Psoas muscle (tissue), 7 donors: ENCODE measurements at regions not wholly inside any gene's neighbourhood (a gene's known extent, or its start where the extent isn't known, plus 50 kb on each side); places are given as distances from the start of the nearest gene placed in this dataset.
A peak's percentile ranks its signal among the peaks of the same experiment; 100 is the strongest.
"Not testable (repeated sequence)": the region's sequence is repeated elsewhere in the genome, so short reads cannot be mapped to it uniquely, and the experiment has no call there.

Experiments
- ATAC-seq, 4 donors: fragments of 200-7000 bp; cut with Tn5 transposase; one replicate each; pipeline ENCODE4 v1.9.1; 2020; ENCODE audit warnings: moderate library complexity in 3 of 4, mild to moderate bottlenecking in 2 of 4
- DNase-seq, 2 donors: peaks; one replicate each; pipeline ENCODE4 v3.0.0-alpha.2; 2020
- H3K27ac ChIP-seq: fragments of 200-600 bp; one replicate; pipeline ENCODE4 v1.8.0; 2022
- H3K27me3 ChIP-seq, 3 donors: fragments of 200-600 bp in 1 of 3; one replicate each; pipeline versions ENCODE4 v1.6.1 to v1.8.0; 2013 to 2022; ENCODE audit warnings: low read length in 2 of 3, mild to moderate bottlenecking in 2 of 3, moderate library complexity in 1 of 3; ENCODE audit not compliant: insufficient read depth in 3 of 3
- H3K36me3 ChIP-seq, 2 donors: fragments of 200-600 bp in 1 of 2; one replicate each; pipeline versions ENCODE4 v1.6.1 to v1.8.0; 2013 to 2022; ENCODE audit warnings: low read depth in 1 of 2, mild to moderate bottlenecking in 1 of 2, moderate library complexity in 1 of 2; ENCODE audit not compliant: insufficient read depth in 1 of 2
- H3K4me1 ChIP-seq: fragments of 200-600 bp; one replicate; pipeline ENCODE4 v1.8.0; 2022
- H3K4me3 ChIP-seq: fragments of 200-600 bp; one replicate; pipeline ENCODE4 v1.8.0; 2022; ENCODE audit warnings: mild to moderate bottlenecking
- H3K9me3 ChIP-seq: fragments of 200-600 bp; one replicate; pipeline ENCODE4 v1.8.0; 2022
- WGBS, 3 donors: extraction: QIAGEN DNeasy Blood & Tissue Kit; methylation state at CpG; one replicate each; pipeline versions ENCODE4 v1.1.6 to v1.1.7; 2013; 5-methylcytosine and 5-hydroxymethylcytosine counted together
- intact Hi-C, 2 donors: fragments of 100-400 bp; cut with DNase I; formaldehyde crosslinking; loops; one replicate each; pipeline versions ENCODE4 v1.11.0 to v1.14.2; 2022
- TF ChIP-seq, protein P1 (sequence below): fragments of 200-600 bp; IDR thresholded peaks from one replicate; pipeline ENCODE4 v1.8.0; 2022; ENCODE audit warnings: antibody characterized with exemption
- donor health status: healthy with polysubstance abuse.
- donor health status: DM: no; HTN: no; CAD: no; lungs with moderate emphysema.
- donor health status: Bipolar disorder and iron deficiency.
- donor health status: healthy.
- donor health status: DM: yes; HTN: yes; CAD: no.
- donor health status: DM: no; HTN: no; CAD: no.
- donor health status: DM: yes; HTN: yes; CAD: no.

GRCh38 chr15:24269166-24269571 lies 406.4 kb upstream of the NPAP1 start:
- TF ChIP-seq, protein P1, sequence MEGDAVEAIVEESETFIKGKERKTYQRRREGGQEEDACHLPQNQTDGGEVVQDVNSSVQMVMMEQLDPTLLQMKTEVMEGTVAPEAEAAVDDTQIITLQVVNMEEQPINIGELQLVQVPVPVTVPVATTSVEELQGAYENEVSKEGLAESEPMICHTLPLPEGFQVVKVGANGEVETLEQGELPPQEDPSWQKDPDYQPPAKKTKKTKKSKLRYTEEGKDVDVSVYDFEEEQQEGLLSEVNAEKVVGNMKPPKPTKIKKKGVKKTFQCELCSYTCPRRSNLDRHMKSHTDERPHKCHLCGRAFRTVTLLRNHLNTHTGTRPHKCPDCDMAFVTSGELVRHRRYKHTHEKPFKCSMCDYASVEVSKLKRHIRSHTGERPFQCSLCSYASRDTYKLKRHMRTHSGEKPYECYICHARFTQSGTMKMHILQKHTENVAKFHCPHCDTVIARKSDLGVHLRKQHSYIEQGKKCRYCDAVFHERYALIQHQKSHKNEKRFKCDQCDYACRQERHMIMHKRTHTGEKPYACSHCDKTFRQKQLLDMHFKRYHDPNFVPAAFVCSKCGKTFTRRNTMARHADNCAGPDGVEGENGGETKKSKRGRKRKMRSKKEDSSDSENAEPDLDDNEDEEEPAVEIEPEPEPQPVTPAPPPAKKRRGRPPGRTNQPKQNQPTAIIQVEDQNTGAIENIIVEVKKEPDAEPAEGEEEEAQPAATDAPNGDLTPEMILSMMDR: no peak
- 32 to 38% (median 33%) methylated on average over 4 of the region's 4 CpGs for WGBS, 3 donors
- H3K9me3 ChIP-seq: no peaks in the 10 kb centered on the region
- H3K36me3 ChIP-seq: no peaks in the 10 kb centered on the region
- no peaks in the 10 kb centered on the region for H3K4me1 ChIP-seq
- no peak overlapping the region for H3K27ac ChIP-seq
- DNase-seq (no peak), ATAC-seq (peak in 1 of 4 donors; percentile 67)
- no peak overlapping the region for H3K4me3 ChIP-seq
- intact Hi-C loops: no loop called here
- no peaks in the 10 kb centered on the region for H3K27me3 ChIP-seq

DNA sequence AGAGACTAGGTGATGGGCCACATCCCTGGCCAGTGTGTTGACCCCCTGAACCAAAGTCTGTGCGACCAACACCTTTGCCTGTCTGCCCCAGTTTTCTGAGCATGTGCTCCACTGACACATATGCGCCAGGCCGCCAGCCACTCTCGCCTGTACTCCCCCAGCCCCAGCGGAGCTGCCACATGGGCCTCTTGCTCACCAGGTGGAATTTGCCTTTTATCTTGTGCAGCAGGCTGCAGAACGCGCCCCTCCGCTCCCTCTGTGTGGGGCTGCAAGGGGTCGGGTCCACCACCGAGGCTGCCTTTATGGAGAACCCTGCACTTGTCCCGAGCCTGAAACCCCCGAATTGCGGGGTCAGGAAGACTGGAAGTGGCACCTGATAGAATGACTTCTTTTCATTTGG lies 405.7 kb upstream of the NPAP1 start:
- DNase-seq (no peak), ATAC-seq (no peak)
- H3K9me3 ChIP-seq: no peaks in the 10 kb centered on the region
- no peaks in the 10 kb centered on the region for H3K4me1 ChIP-seq
- H3K36me3 ChIP-seq: no peaks in the 10 kb centered on the region
- WGBS, 3 donors: 84 to 88% (median 88%) methylated on average over 13 of the region's 13 CpGs
- TF ChIP-seq, protein P1: no peak
- H3K4me3 ChIP-seq: no peak overlapping the region
- H3K27me3 ChIP-seq: no peaks in the 10 kb centered on the region
- intact Hi-C loops: no loop called here
- H3K27ac ChIP-seq: no peak overlapping the region

DNA sequence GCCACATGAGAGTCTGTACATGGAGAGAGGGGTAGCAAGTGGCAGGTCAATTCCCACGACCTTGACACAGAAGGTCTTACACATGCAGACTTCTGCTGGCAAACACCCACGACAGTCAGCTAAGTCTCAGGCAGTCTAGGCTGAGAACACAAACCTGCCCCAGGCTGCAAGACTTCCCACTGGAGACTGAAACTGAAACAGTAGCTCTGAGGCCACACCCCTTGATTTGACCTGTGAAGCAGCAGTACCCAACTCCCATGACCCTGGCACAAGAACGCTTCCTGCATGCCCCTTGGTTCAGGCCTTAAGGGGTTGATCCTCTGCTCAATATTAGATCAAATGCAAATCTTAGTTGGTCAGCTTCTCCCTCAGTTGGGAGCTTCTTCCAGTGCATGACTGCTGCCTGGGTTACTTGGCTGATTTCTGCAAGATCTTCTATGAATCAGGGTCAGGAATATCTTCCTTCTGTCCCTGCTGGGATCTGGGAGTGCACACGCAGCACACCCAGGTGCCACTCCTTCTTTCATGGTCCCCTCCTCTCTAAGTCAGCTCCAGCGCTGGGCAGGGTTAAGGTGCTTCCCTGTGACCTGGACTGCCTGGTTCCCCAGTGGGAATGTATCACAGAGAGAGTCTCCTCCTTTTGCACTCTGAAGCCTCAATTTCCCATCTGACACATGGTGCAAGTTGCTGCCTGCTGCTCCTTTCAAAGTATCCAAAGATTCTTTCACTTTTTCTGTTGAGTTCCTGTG lies 403.9 kb upstream of the NPAP1 start:
- H3K4me1 ChIP-seq, DNase-seq, intact Hi-C loops, H3K9me3 ChIP-seq, H3K4me3 ChIP-seq, H3K36me3 ChIP-seq, H3K27ac ChIP-seq, ATAC-seq, H3K27me3 ChIP-seq: not testable (repeated sequence)
- WGBS, 3 donors: 32 to 59% (median 49%) methylated on average over 3 to 5 of the region's 5 CpGs

DNA sequence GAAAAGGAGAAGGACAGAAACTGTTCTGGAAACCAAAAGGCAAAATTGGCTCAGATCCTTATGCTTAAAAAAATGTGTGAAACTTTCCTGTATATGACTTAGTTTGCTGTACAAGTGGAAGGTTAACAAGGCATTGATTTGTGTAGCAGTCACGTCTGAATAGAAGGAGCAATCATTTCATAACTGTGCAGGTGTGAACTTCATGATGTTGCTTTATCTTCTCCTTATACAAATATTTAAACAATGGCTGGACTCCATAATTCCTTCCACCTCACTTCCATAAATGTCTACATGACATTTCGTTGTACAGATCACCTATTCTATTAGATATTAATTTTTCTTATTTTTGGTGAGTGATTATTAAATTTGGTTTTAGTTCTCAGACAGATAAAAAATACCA lies 382.7 kb upstream of the NPAP1 start:
- no peaks in the 10 kb centered on the region for H3K4me1 ChIP-seq
- H3K4me3 ChIP-seq: no peak overlapping the region
- DNase-seq (no peak), ATAC-seq (no peak)
- H3K36me3 ChIP-seq: no peaks in the 10 kb centered on the region
- intact Hi-C loops: no loop called here
- H3K27me3 ChIP-seq: no peaks in the 10 kb centered on the region
- H3K27ac ChIP-seq: no peak overlapping the region
- WGBS, 3 donors: 47 to 55% (median 51%) methylated on average over 2 of the region's 2 CpGs
- TF ChIP-seq, protein P1: no peak
- H3K9me3 ChIP-seq: no peaks in the 10 kb centered on the region

DNA sequence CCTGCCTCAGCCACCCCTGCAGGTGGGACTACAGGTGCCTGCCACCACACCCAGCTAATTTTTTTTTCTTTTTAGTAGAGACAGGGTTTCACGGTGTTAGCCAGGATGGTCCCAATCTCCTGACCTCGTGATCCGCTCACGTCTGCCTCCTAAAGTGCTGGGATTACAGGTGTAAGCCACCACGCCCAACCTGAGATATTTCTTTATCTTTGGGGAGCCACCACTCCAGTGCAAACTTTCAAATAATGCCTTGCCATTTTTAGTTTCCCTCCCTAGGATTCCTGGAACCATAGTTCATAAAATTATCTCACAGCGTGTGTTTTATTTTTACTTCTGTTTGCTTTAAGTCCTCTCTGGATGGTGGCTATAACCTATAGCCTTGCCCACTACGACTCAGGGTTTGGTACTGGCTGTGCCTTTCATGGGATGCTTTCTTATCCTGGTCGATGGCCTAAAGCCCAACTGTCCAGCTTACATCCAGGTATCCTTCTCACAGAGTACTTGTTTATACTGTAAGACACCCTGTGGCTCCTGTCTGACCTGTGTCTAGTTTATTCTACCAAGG lies 374.7 kb upstream of the NPAP1 start:
- WGBS, 3 donors: 60 to 64% (median 62%) methylated on average over 8 of the region's 8 CpGs
- H3K4me1 ChIP-seq, H3K27me3 ChIP-seq, H3K4me3 ChIP-seq, intact Hi-C loops, DNase-seq, H3K36me3 ChIP-seq, H3K9me3 ChIP-seq, ATAC-seq, H3K27ac ChIP-seq: not testable (repeated sequence)

DNA sequence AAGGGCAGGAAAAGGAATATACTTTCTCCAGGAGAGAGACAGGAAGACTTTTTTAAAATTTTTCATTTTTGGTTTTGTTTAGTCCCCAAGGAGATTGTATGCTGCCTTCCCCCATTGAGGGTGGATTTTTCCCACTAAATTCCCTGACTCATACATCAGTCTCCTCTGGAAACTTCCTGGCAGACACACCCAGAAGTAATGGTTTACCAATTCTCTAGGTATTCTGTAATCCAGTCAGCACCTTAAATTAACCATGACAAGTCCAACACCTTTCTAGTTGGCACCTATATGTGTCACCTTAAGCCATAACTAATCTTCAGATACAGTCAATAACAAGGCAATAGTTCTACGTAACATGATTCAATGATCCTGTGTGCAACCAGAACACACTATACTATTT lies 373.6 kb upstream of the NPAP1 start:
- H3K27me3 ChIP-seq, H3K36me3 ChIP-seq, intact Hi-C loops, H3K4me1 ChIP-seq, H3K4me3 ChIP-seq, H3K27ac ChIP-seq, H3K9me3 ChIP-seq, ATAC-seq, DNase-seq: not testable (repeated sequence)
- 91 to 100% (median 95%) methylated on average over 1 of the region's 1 CpG for WGBS, 3 donors

GRCh38 chr15:24304747-24305146 lies 370.8 kb upstream of the NPAP1 start:
- DNase-seq, H3K4me3 ChIP-seq, H3K9me3 ChIP-seq, ATAC-seq, H3K27ac ChIP-seq, H3K27me3 ChIP-seq, intact Hi-C loops, H3K36me3 ChIP-seq, H3K4me1 ChIP-seq: not testable (repeated sequence)
- 32 to 47% (median 33%) methylated on average over 2 of the region's 2 CpGs for WGBS, 3 donors

DNA sequence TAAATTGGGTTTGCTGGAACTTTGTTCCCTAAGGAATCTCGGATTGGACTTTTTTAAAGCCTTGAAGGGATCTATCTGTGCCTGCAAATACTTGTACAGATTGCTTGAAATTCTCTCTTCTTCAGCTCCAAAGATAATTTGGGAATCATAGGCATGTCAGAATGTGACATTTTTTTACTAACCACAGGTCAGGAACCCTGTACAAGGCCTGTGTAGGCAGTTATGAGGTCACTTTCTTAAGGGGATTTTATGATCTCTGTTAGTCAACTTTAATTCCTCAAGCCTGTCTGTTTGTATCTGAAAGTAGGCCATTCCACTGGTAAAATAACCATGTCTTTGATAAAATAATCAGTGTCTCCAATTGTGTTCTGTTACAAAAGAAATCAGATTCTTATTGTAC lies 369.9 kb upstream of the NPAP1 start:
- 29 to 41% (median 39%) methylated on average over 1 of the region's 1 CpG for WGBS, 3 donors
- ATAC-seq, H3K36me3 ChIP-seq, H3K27me3 ChIP-seq, intact Hi-C loops, H3K4me1 ChIP-seq, H3K9me3 ChIP-seq, DNase-seq, H3K27ac ChIP-seq, H3K4me3 ChIP-seq: not testable (repeated sequence)

- H3K36me3 ChIP-seq, H3K4me3 ChIP-seq, H3K4me1 ChIP-seq, intact Hi-C loops, H3K27me3 ChIP-seq, H3K9me3 ChIP-seq, DNase-seq, ATAC-seq, H3K27ac ChIP-seq: not testable (repeated sequence)
- 71 to 84% (median 78%) methylated on average over 1 of the region's 1 CpG for WGBS, 3 donors
These were observed 365.9 kb upstream of the NPAP1 start for GRCh38 chr15:24309700-24310099.
